ENCODE measurements at regions not wholly inside any gene's neighbourhood (a gene's known extent, or its start where the extent isn't known, plus 50 kb on each side); places are given as distances from the start of the nearest gene placed in this dataset.

GRCh38 chr4:183832776-183833450 lies 72.2 kb upstream of the STOX2 start:
- no peak overlapping the region for H3K4me3 ChIP-seq
- no peak for DNase-seq
- H3K4me1 ChIP-seq, result peaks cover 0 to 48% (median 30%) of the 10 kb centered on the region in 9 donors
- H3K36me3 ChIP-seq, result no peaks in the 10 kb centered on the region
- no peak for ATAC-seq
- H3K27me3 ChIP-seq, result no peaks in the 10 kb centered on the region
- no peaks in the 10 kb centered on the region for H3K9me3 ChIP-seq
- no peak for TF ChIP-seq CTCF (IDR thresholded peaks at IDR 0.05)
- intact Hi-C loops (cut with DNase I), result no loop called here
- 86 to 92% methylated on average over 9 of the region's 9 CpGs for WGBS, 2 donors
- H3K27ac ChIP-seq, result no peak overlapping the region

DNA sequence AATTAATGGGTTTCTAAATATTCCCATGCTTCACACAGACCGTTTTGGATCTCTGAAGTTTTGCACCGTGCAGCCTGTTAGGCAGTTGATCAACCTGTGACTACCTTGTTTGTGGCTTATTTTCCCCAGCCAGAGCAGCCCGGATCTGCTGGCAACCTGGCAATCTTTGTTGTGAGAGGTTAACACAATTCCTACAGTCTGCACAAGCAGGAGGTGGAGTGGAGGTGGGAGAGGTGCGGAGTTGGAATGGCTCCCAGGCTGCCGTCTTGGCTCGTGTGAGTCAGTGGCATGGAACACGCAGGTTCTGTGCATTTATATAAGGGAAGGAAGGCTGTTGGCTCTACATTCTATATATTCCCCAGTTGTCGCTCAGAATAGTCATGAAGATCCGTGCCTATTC lies 70.9 kb upstream of the STOX2 start:
- intact Hi-C loops (cut with DNase I), result no loop called here
- no peaks in the 10 kb centered on the region for H3K36me3 ChIP-seq
- DNase-seq, result no peak
- no peak for ATAC-seq
- H3K27me3 ChIP-seq, result no peaks in the 10 kb centered on the region
- 65% methylated on average over 9 of the region's 9 CpGs for WGBS, 2 donors
- no peak for TF ChIP-seq CTCF (IDR thresholded peaks at IDR 0.05)
- H3K9me3 ChIP-seq, result no peaks in the 10 kb centered on the region
- peaks cover 0 to 36% (median 28%) of the 10 kb centered on the region in 9 donors for H3K4me1 ChIP-seq
- no peak overlapping the region for H3K4me3 ChIP-seq
- no peak overlapping the region for H3K27ac ChIP-seq

DNA sequence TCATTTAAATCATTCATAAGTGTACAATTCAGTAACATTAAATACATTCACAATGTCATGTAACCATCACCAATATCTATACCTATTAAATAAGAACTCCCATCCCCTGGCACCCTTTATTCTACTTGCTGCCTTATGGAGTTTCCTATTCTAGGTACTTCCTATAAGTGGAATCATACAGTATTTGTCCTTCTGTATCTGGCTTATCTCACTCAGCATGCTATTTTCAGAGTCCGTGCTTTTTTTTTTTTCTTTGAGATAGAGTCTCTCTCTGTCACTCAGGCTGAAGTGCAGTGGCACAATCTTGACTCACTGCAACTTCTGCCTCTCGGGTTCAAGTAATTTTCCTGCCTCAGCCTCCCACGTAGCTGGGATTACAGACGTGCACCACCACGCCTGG lies 67.9 kb upstream of the STOX2 start:
- intact Hi-C loops (cut with DNase I), result loop anchor here in 3 of 10 donors (5.0 kb wide), 2 partner anchors 265 to 330 kb away; no protein-coding TSS in a partner anchor
- Histone ChIP-seq H3K4me1 (peaks cover 0 to 8% (median 4%) of the 10 kb centered on the region in 9 donors), H3K27ac (no peak overlapping the region), H3K27me3 (no peaks in the 10 kb centered on the region), H3K9me3 (no peaks in the 10 kb centered on the region), H3K36me3 (no peaks in the 10 kb centered on the region), H3K4me3 (no peak overlapping the region)
- ATAC-seq, result peak in 3 of 8 donors; percentile 28 to 54 (median 49)
- no peak for TF ChIP-seq CTCF (IDR thresholded peaks at IDR 0.05)
- 51 to 59% methylated on average over 5 of the region's 5 CpGs for WGBS, 2 donors
- no peak for DNase-seq

- peak in 7 of 8 donors; percentile 15 to 68 (median 62) for ATAC-seq
- Histone ChIP-seq H3K27ac (no peak overlapping the region), H3K4me1 (peaks cover 0 to 15% (median 7%) of the 10 kb centered on the region in 9 donors), H3K4me3 (no peak overlapping the region), H3K9me3 (no peaks in the 10 kb centered on the region), H3K36me3 (no peaks in the 10 kb centered on the region), H3K27me3 (no peaks in the 10 kb centered on the region)
- WGBS, 2 donors, result 62 to 65% methylated on average over 16 of the region's 16 CpGs
- intact Hi-C loops (cut with DNase I), result loop anchor here in 5 of 10 donors (1.0 to 5.0 kb wide), 5 partner anchors 260 to 330 kb away; no protein-coding TSS in a partner anchor
- DNase-seq, result no peak
- TF ChIP-seq CTCF (IDR thresholded peaks at IDR 0.05), result peak in 6 of 9 donors; percentile 29 to 49 (median 40)
These were observed 66.0 kb upstream of the STOX2 start for GRCh38 chr4:183838987-183839712.

Data from heart right ventricle (tissue), 16 donors.